ENCODE measurements at regions not wholly inside any gene's neighbourhood (a gene's known extent, or its start where the extent isn't known, plus 50 kb on each side); places are given as distances from the start of the nearest gene placed in this dataset.

- no peak for TF ChIP-seq CTCF (conservative IDR thresholded peaks at IDR 0.05; ENCODE audit: low read depth, low read length)
- TF ChIP-seq EZH2phosphoT487 (IDR thresholded peaks at IDR 0.05; ENCODE audit: borderline replicate concordance, low read length), result no peak
- TF ChIP-seq EZH2 (IDR thresholded peaks at IDR 0.05; ENCODE audit: low read length, unreplicated experiment), result no peak
These were observed 186.2 kb downstream of the LARP7 start for GRCh38 chr4:112823156-112823555.

Measured in PC-3 (cell line).